ENCODE measurements at regions not wholly inside any gene's neighbourhood (a gene's known extent, or its start where the extent isn't known, plus 50 kb on each side); places are given as distances from the start of the nearest gene placed in this dataset.
A peak's percentile ranks its signal among the peaks of the same experiment; 100 is the strongest.
"Not testable (repeated sequence)": the region's sequence is repeated elsewhere in the genome, so short reads cannot be mapped to it uniquely, and the experiment has no call there.

DNA sequence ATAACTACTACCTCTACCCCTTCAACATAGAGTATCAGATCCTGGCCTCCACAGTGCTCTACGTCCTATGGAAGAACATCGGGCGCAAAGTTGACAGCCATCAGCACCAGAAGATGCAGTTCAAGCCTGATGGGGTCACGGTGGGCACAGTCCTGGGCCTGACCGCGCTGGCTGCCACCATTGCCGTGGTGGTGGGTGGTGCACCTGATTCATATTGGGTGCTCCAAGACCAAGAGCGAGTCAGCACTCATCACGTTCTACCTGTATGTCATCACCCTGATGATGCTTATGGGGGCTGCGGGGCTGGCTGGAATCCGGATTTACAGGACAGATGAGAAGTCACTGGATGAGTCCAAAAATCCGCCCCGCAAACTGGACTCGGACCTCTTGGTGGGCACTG lies 846.4 kb downstream of the RPIA start:
- 94% methylated on average over 6 of the region's 14 CpGs for WGBS
- peak in 1 of 3 donors; percentile 7 for DNase-seq
- H3K27me3 ChIP-seq (ENCODE audit: control insufficient read depth, insufficient read depth); ATAC-seq; H3K27ac ChIP-seq (ENCODE audit: low read length); H3K4me3 ChIP-seq (ENCODE audit: low read length); H3K4me1 ChIP-seq (ENCODE audit: control insufficient read depth, insufficient read depth, low read length); intact Hi-C loops (cut with DNase I); H3K9me3 ChIP-seq (ENCODE audit: control insufficient read depth, low read length): not testable (repeated sequence)

DNA sequence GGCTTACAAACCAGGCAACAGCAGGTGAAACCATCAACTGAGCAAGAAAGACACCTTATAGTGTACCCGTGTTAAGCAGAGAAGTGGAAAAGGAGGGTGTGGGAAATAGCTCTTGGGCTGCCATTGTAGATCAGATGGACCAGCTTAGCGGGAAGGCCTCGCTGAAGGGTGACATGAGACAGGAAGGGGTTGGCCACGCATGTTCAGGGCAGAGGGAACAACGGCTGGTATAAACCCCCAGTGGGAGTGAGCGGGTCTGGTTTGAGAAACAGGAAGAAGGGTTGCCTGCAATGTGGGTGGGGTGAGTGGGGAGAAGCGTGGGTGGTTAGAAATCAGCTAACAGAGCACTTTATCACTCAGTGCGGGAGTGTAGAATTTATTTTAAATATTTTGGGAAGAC lies 852.6 kb downstream of the RPIA start:
- WGBS, result 81% methylated on average over 4 of the region's 8 CpGs
- intact Hi-C loops (cut with DNase I); H3K27me3 ChIP-seq (ENCODE audit: control insufficient read depth, insufficient read depth); H3K4me3 ChIP-seq (ENCODE audit: low read length); H3K4me1 ChIP-seq (ENCODE audit: control insufficient read depth, insufficient read depth, low read length); H3K9me3 ChIP-seq (ENCODE audit: control insufficient read depth, low read length); H3K27ac ChIP-seq (ENCODE audit: low read length); ATAC-seq: not testable (repeated sequence)
- DNase-seq, result peak in 1 of 3 donors; percentile 3

DNA sequence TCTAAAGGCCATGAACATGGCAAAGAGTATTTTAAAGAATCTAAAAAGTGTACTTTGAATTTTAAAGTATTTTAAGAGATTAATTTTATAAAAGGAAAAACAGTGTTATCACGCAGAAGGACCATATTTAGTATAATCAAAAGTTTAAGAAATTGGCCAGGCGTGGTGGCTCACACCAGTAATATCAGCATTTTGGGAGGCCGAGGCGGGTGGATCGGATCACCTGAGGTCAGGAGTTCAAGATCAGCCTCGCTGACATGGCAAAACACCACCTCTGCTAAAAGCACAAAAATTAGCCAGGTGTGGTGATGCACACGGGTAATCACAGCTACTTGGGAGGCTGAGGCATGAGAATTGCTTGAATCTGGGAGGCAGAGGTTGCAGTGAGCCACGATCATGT lies 887.7 kb downstream of the RPIA start:
- 89% methylated on average over 6 of the region's 8 CpGs for WGBS
- intact Hi-C loops (cut with DNase I); H3K27me3 ChIP-seq (ENCODE audit: control insufficient read depth, insufficient read depth); H3K4me1 ChIP-seq (ENCODE audit: control insufficient read depth, insufficient read depth, low read length); H3K27ac ChIP-seq (ENCODE audit: low read length); H3K4me3 ChIP-seq (ENCODE audit: low read length); H3K9me3 ChIP-seq (ENCODE audit: control insufficient read depth, low read length); ATAC-seq: not testable (repeated sequence)
- DNase-seq, result peak in 1 of 3 donors; percentile 25

DNA sequence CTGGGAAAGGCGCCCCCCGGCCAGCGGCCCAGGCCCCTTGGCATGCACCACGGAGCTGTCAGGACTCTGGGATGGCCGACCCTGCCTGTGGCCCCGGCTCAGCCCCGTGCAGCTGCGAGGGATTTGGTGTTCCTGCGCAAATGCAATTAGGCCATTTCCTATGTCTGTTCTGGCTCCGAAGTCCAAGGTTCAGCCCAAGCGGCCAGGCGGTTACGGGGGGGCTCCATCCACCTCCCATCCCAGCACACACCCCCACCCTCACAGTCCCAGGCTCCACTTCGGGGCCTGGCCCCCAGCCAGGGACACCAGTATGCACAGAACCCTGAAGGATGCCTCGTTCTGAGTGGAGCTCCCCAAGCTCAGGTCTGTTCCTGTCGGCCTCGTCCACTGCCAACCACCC lies 891.3 kb downstream of the RPIA start:
- H3K4me3 ChIP-seq (ENCODE audit: low read length); H3K27me3 ChIP-seq (ENCODE audit: control insufficient read depth, insufficient read depth); H3K9me3 ChIP-seq (ENCODE audit: control insufficient read depth, low read length); H3K27ac ChIP-seq (ENCODE audit: low read length); ATAC-seq; H3K4me1 ChIP-seq (ENCODE audit: control insufficient read depth, insufficient read depth, low read length); intact Hi-C loops (cut with DNase I): not testable (repeated sequence)
- 51% methylated on average over 5 of the region's 17 CpGs for WGBS
- peak; percentile 53 to 65 (median 60) for DNase-seq

DNA sequence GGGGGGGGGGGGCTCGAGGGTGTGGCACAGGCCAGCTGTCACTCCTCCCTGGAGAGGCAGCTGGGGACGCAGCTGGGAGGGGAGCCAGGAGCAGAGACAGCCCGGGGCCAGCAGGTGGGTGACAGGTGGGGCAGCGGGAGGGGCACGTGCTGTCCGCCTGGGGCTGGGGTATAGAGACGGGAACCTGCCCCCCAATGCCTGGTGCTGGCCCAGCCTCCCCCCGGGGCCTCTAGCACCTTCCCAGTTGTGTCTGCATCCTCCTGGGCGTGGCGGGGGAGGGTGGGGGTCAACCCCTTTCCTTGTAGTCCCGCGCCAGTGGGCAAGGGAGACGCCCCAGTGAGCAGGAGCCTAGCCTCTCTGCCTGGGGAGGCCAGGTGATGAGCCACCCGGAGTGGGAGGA lies 892.6 kb downstream of the RPIA start:
- H3K4me1 ChIP-seq (ENCODE audit: control insufficient read depth, insufficient read depth, low read length); H3K27me3 ChIP-seq (ENCODE audit: control insufficient read depth, insufficient read depth); H3K27ac ChIP-seq (ENCODE audit: low read length); intact Hi-C loops (cut with DNase I); H3K9me3 ChIP-seq (ENCODE audit: control insufficient read depth, low read length); H3K4me3 ChIP-seq (ENCODE audit: low read length); ATAC-seq: not testable (repeated sequence)
- WGBS, result 59% methylated on average over 7 of the region's 14 CpGs
- DNase-seq, result peak; percentile 12 to 55 (median 45)

DNA sequence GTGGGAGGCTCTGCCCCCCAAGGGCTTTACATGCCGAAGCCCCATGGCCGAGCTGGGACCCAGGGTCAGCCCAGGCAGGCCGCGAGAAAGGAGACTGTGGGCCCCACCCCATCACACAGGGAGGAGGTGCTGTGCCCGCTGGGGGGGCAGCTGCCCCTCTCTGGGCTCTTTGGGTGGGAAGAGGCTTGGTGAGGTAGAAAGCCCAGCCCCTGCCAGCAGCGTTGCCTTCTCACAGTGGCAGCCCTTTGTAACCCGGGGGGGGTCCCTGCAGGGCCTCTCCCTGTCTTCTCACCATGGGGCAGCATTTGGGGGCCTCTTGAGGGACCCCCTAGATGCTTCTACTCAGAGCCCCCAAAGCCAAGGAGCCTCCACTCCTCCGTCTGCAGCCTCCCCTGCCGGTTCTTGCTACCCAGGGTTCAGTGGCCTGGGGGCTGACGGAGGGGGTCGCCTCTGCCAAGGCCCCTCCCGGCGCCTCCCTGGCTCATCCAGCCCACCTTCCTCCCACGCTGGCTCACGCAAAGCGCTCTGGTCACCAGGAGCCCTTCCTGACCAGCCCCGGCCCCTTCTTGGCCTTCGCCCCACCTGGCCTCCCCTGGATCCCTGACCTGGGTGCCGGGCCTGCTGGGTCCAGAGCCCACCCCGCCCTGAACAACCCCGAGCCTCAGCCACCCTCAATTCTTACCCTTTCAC lies 893.5 kb downstream of the RPIA start:
- ATAC-seq; H3K27me3 ChIP-seq (ENCODE audit: control insufficient read depth, insufficient read depth); H3K9me3 ChIP-seq (ENCODE audit: control insufficient read depth, low read length); intact Hi-C loops (cut with DNase I); H3K27ac ChIP-seq (ENCODE audit: low read length); H3K4me1 ChIP-seq (ENCODE audit: control insufficient read depth, insufficient read depth, low read length): not testable (repeated sequence)
- DNase-seq, result peak in 2 of 3 donors; percentile 33 to 66
- H3K4me3 ChIP-seq (ENCODE audit: low read length), result peak overlapping the region; percentile 40
- 32% methylated on average over 6 of the region's 21 CpGs for WGBS

DNA sequence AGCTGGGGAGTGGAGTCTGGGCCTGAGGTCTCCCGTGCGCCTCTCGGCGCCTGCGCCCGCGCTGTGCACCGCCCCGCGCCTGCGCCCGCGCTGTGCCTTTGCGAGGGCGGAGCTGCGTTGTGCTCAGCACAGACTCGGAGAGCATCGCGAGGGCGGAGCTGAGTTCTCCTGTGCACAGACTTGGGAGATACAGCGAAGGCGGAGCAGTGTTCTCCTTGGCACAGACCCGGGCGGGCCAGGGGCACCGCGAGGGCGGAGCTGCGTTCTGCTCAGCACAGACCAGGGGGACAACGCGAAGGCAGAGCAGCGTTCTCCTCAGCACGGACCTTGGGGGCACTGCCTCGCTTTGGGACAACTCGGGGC lies 894.1 kb downstream of the RPIA start:
- H3K9me3 ChIP-seq (ENCODE audit: control insufficient read depth, low read length); H3K27me3 ChIP-seq (ENCODE audit: control insufficient read depth, insufficient read depth); H3K4me1 ChIP-seq (ENCODE audit: control insufficient read depth, insufficient read depth, low read length); intact Hi-C loops (cut with DNase I); H3K27ac ChIP-seq (ENCODE audit: low read length): not testable (repeated sequence)
- peak overlapping the region; percentile 23 for H3K4me3 ChIP-seq (ENCODE audit: low read length)
- ATAC-seq (peak; percentile 100), DNase-seq (peak; percentile 70 to 89 (median 84))
- 5% methylated on average over 27 of the region's 34 CpGs for WGBS

DNA sequence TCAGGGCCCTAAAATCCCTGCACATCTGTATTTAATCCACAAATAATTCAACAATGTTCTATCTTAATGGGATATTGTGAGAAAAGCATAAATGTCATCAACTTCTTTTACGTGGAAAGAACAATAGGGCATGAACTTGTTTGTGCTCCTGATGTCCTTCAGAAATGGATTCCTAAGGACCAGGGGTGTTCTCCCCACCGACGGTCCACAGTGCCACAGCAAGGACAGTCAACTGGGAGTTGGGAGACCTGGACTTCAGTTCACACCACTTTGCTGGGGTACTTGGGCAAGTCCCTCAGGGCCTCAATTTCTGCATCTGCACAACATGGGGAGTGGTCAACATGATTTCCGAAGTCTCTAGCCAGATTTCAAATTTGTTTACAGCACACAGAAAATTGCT lies 908.4 kb downstream of the RPIA start:
- 59% methylated on average over 3 of the region's 4 CpGs for WGBS
- DNase-seq, result not testable (repeated sequence)

DNA sequence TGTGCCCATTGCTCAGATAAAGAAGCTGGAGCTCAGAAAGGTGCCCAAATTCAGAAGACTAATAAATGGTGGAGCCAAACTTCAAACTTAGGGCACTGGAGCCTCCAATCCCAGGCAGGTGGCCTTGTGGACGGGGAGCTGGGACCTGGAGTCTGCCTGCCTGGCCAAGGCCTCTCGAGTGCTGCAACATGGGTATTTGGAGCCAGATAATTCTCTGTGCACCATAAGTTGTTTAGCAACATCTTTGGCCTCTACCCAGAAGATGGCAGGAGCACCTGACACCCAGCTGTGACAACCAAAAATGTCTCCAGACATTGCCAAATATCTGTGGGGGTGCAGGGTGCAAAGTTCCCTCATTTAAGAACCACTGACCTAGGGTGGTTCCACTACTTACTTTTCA lies 915.0 kb downstream of the RPIA start:
- H3K4me3 ChIP-seq (ENCODE audit: low read length); H3K9me3 ChIP-seq (ENCODE audit: control insufficient read depth, low read length); H3K4me1 ChIP-seq (ENCODE audit: control insufficient read depth, insufficient read depth, low read length); DNase-seq; H3K27ac ChIP-seq (ENCODE audit: low read length); H3K27me3 ChIP-seq (ENCODE audit: control insufficient read depth, insufficient read depth); ATAC-seq; intact Hi-C loops (cut with DNase I): not testable (repeated sequence)
- WGBS, result 66% methylated on average over 2 of the region's 2 CpGs

More for the DNA sequence above, 908.4 kb downstream of the RPIA start:
- H3K27ac ChIP-seq (ENCODE audit: low read length); H3K4me3 ChIP-seq (ENCODE audit: low read length); H3K9me3 ChIP-seq (ENCODE audit: control insufficient read depth, low read length); intact Hi-C loops (cut with DNase I); H3K4me1 ChIP-seq (ENCODE audit: control insufficient read depth, insufficient read depth, low read length); H3K27me3 ChIP-seq (ENCODE audit: control insufficient read depth, insufficient read depth); ATAC-seq: not testable (repeated sequence)

DNA sequence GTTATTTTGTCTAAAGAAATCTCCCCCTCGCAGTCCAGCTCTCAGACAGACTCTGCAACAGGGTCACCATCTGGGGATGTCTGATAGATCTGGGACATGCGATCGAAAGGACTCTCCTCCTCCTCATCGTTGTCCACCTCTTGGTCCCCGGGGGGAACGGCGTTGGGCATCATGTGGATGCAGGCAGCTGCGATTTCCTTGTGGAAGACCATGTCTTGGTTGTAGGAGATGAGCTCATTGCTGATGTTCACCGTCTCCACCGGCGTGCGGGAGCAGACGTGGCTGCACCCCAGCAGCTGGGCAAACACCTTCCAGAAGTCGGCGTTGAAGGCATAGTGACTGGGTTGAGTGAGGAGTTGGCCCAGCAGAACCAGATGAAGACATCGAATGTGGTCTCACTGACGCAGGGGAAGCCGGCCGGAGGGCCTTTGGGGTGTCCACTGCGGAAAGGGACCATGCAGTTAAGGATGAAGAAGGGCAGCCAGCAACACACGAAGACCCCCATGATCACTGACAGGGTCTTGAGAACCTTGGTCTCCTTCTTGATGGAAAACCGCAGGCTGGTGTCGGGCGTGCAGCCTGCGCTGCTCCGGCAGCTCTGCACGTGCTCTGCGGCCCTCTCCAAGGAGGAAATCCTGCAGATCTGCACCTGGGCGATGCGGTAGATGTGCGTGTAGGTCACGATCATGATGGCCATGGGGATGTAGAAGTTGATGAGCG lies 918.9 kb downstream of the RPIA start:
- H3K27ac ChIP-seq (ENCODE audit: low read length); H3K27me3 ChIP-seq (ENCODE audit: control insufficient read depth, insufficient read depth); H3K4me1 ChIP-seq (ENCODE audit: control insufficient read depth, insufficient read depth, low read length); H3K9me3 ChIP-seq (ENCODE audit: control insufficient read depth, low read length); intact Hi-C loops (cut with DNase I); H3K4me3 ChIP-seq (ENCODE audit: low read length); ATAC-seq: not testable (repeated sequence)
- peak in 2 of 3 donors; percentile 41 to 43 for DNase-seq
- WGBS, result 90% methylated on average over 33 of the region's 33 CpGs

DNA sequence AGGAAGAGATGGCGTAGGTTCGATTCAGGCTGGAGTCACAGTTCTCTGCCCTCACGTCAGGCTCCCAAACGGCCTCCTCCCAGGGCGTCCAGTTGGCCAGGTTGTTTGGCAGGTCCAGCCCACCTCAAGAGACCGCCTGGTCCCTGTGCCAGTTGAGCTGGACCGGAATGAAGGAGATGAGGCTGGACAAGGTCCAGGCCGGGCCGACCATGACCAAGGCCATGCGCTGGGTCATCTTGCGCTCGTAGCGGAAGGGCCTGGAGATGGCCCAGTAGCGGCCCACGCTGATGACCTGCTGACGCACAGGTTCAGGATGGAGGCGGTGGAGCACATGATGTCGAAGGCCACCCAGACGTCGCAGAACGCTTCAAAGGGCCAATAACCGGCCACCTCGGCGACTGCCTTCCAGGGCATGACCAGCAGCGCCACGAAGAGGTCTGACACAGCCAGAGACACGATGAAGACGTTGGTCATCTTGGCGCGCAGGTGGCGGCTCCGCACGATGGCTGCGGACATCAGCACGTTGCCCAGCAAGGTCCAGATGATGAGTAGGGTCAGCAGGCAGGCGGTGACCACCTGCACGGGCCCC lies 919.5 kb downstream of the RPIA start:
- intact Hi-C loops (cut with DNase I); H3K27ac ChIP-seq (ENCODE audit: low read length); H3K27me3 ChIP-seq (ENCODE audit: control insufficient read depth, insufficient read depth); H3K4me3 ChIP-seq (ENCODE audit: low read length); ATAC-seq; H3K9me3 ChIP-seq (ENCODE audit: control insufficient read depth, low read length); H3K4me1 ChIP-seq (ENCODE audit: control insufficient read depth, insufficient read depth, low read length): not testable (repeated sequence)
- DNase-seq, result peak in 2 of 3 donors; percentile 32 to 41
- WGBS, result 69% methylated on average over 37 of the region's 37 CpGs
